Spleen (tissue), 7 donors: ENCODE measurements at regions not wholly inside any gene's neighbourhood (a gene's known extent, or its start where the extent isn't known, plus 50 kb on each side); places are given as distances from the start of the nearest gene placed in this dataset.

Experiments
- POLR2A ChIP-seq, 3 donors: fragments of 450-650 bp; IDR thresholded peaks; one replicate each; pipeline ENCODE4 v1.5.1; 2017; ENCODE audit warnings: antibody characterized with exemption in 3 of 3, mild to moderate bottlenecking in 1 of 3
- POLR2AphosphoS5 ChIP-seq, 3 donors: sonication (generic); formaldehyde crosslinking; IDR thresholded peaks; one replicate each; pipeline ENCODE4 v1.5.1; 2017; ENCODE audit warnings: antibody characterized with exemption in 3 of 3
- TF ChIP-seq, protein P1 (sequence below), 11 experiments: fragments of 200-600 bp in 7 of 11; fragments of 450-650 bp in 4 of 11; sonication (generic) in 4 of 11; IDR thresholded peaks in 8 of 11; conservative IDR thresholded peaks in 3 of 11; 1 replicate in 7 of 11; 2 replicates in 4 of 11; pipeline versions ENCODE4 v1.4.0 to v1.8.0; 2016 to 2021; ENCODE audit warnings: antibody characterized with exemption in 11 of 11, inconsistent platforms in 4 of 11, mild to moderate bottlenecking in 1 of 11
- donor health status: DM: no; HTN: no; CAD: no; lungs with moderate emphysema.
- donor health status: DM: no; HTN: no; CAD: no.
- donor health status: DM: no; HTN: no; CAD: no.

DNA sequence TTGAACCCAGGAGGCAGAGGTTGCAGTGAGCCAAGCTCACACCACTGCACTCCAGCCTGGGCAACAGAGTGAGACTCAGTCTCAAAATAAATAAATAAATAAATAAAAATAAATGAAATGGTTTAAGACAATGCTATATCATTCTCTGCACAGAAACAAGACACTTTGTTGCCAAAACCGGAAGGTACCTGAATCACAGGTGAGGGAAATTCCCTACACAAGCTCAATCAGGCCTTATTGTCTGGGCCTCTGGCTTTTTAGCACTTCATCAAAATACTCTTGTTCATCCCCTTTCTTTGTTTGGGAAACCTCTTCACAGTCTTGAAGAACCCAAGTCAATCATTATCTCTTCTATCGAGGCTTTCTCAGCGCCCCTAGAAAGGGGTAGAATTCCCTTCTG, 166.1 kb upstream of the NPSR1 start:
- TF ChIP-seq, protein P1, sequence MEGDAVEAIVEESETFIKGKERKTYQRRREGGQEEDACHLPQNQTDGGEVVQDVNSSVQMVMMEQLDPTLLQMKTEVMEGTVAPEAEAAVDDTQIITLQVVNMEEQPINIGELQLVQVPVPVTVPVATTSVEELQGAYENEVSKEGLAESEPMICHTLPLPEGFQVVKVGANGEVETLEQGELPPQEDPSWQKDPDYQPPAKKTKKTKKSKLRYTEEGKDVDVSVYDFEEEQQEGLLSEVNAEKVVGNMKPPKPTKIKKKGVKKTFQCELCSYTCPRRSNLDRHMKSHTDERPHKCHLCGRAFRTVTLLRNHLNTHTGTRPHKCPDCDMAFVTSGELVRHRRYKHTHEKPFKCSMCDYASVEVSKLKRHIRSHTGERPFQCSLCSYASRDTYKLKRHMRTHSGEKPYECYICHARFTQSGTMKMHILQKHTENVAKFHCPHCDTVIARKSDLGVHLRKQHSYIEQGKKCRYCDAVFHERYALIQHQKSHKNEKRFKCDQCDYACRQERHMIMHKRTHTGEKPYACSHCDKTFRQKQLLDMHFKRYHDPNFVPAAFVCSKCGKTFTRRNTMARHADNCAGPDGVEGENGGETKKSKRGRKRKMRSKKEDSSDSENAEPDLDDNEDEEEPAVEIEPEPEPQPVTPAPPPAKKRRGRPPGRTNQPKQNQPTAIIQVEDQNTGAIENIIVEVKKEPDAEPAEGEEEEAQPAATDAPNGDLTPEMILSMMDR (IDR thresholded peaks at IDR 0.05 in 8 of 11, conservative IDR thresholded peaks at IDR 0.05 in 3 of 11) = no peak
- no peak for TF ChIP-seq POLR2AphosphoS5 (IDR thresholded peaks at IDR 0.05)
- TF ChIP-seq POLR2A (IDR thresholded peaks at IDR 0.05) = no peak
